Breast epithelium (tissue), 4 donors: ENCODE measurements at regions not wholly inside any gene's neighbourhood (a gene's known extent, or its start where the extent isn't known, plus 50 kb on each side); places are given as distances from the start of the nearest gene placed in this dataset.
A peak's percentile ranks its signal among the peaks of the same experiment; 100 is the strongest.

ENCODE experiments used
- DNase-seq, 2 donors: peaks; one replicate each; pipeline ENCODE4 v3.0.0-alpha.2; 2019; ENCODE audit warnings: low spot score in 2 of 2
- H3K27ac ChIP-seq, 2 donors: fragments of 200-600 bp; sonication (generic) in 1 of 2; one replicate each; pipeline ENCODE4 v1.5.1; 2016 to 2019; ENCODE audit warnings: mild to moderate bottlenecking in 1 of 2
- H3K27me3 ChIP-seq, 2 donors: fragments of 200-600 bp; sonication (generic) in 1 of 2; one replicate each; pipeline versions ENCODE4 v1.5.1 to v1.6.0; 2017 to 2019; ENCODE audit warnings: control low read depth in 1 of 2, mild to moderate bottlenecking in 1 of 2
- H3K36me3 ChIP-seq: fragments of 200-600 bp; one replicate; pipeline ENCODE4 v1.5.1; 2019
- H3K4me1 ChIP-seq, 2 donors: fragments of 200-600 bp; sonication (generic); one replicate each; pipeline ENCODE4 v1.5.1; 2016 to 2019; ENCODE audit warnings: control low read depth in 1 of 2
- H3K4me3 ChIP-seq, 3 donors: fragments of 200-600 bp; sonication (generic); 1 replicate in 2 of 3; 2 replicates in 1 of 3; pipeline ENCODE4 v1.5.1; 2016 to 2019; ENCODE audit warnings: mild to moderate bottlenecking in 3 of 3, moderate library complexity in 2 of 3
- H3K9me3 ChIP-seq, 2 donors: fragments of 200-600 bp; sonication (generic) in 1 of 2; one replicate each; pipeline ENCODE4 v1.5.1; 2016 to 2019; ENCODE audit warnings: control low read depth in 1 of 2
- CTCF ChIP-seq, 3 donors: fragments of 450-650 bp; IDR thresholded peaks; one replicate each; pipeline ENCODE4 v1.5.1; 2016 to 2017; ENCODE audit warnings: antibody characterized with exemption in 3 of 3, mild to moderate bottlenecking in 3 of 3, moderate library complexity in 3 of 3
- POLR2A ChIP-seq: fragments of 450-650 bp; IDR thresholded peaks from one replicate; pipeline ENCODE4 v1.6.1; 2016; ENCODE audit warnings: antibody characterized with exemption, mild to moderate bottlenecking, moderate library complexity
- POLR2AphosphoS5 ChIP-seq, 3 donors: sonication (generic); formaldehyde crosslinking; IDR thresholded peaks; one replicate each; pipeline ENCODE4 v1.6.1; 2017; ENCODE audit warnings: antibody characterized with exemption in 3 of 3
- intact Hi-C: fragments of 100-400 bp; cut with DNase I; formaldehyde crosslinking; loops from one replicate; pipeline ENCODE4 v1.15.1; 2023; ENCODE audit warnings: low total_unique reads

- H3K9me3 ChIP-seq, result no peaks in the 10 kb centered on the region
- TF ChIP-seq POLR2A, result no peak
- TF ChIP-seq POLR2AphosphoS5 (IDR thresholded peaks at IDR 0.05), result no peak
- TF ChIP-seq CTCF (IDR thresholded peaks at IDR 0.05), result no peak
- no peak for DNase-seq
- no peaks in the 10 kb centered on the region for H3K27me3 ChIP-seq
- peak overlapping the region; percentile 38 to 59 for H3K27ac ChIP-seq
- intact Hi-C loops, result no loop called here
- no peaks in the 10 kb centered on the region for H3K4me1 ChIP-seq
- H3K36me3 ChIP-seq, result no peaks in the 10 kb centered on the region
- H3K4me3 ChIP-seq, result no peak overlapping the region
Observed at GRCh38 chr4:112857461-112857860, 192.0 kb upstream of the ANK2 start.

GRCh38 chr4:112858751-112859150 lies 190.7 kb upstream of the ANK2 start:
- Histone ChIP-seq H3K36me3 (no peaks in the 10 kb centered on the region), H3K4me1 (no peaks in the 10 kb centered on the region)

GRCh38 chr4:112859456-112860184 lies 189.8 kb upstream of the ANK2 start:
- TF ChIP-seq POLR2A (no peak), CTCF (IDR thresholded peaks at IDR 0.05) (no peak), POLR2AphosphoS5 (IDR thresholded peaks at IDR 0.05) (no peak)
- Histone ChIP-seq H3K4me3 (no peak overlapping the region), H3K4me1 (no peaks in the 10 kb centered on the region), H3K36me3 (no peaks in the 10 kb centered on the region), H3K9me3 (no peaks in the 10 kb centered on the region), H3K27me3 (no peaks in the 10 kb centered on the region), H3K27ac (no peak overlapping the region)
- intact Hi-C loops, result no loop called here
- DNase-seq, result no peak

More at GRCh38 chr4:112858751-112859150, 190.7 kb upstream of the ANK2 start:
- intact Hi-C loops, result no loop called here
- H3K9me3 ChIP-seq, result no peaks in the 10 kb centered on the region
- H3K4me3 ChIP-seq, result no peak overlapping the region
- no peak for DNase-seq
- H3K27me3 ChIP-seq, result no peaks in the 10 kb centered on the region
- H3K27ac ChIP-seq, result no peak overlapping the region
- no peak for TF ChIP-seq CTCF (IDR thresholded peaks at IDR 0.05)

- DNase-seq, result no peak
- no peak overlapping the region for H3K4me3 ChIP-seq
- TF ChIP-seq POLR2A, result no peak
- H3K27me3 ChIP-seq, result no peaks in the 10 kb centered on the region
- H3K36me3 ChIP-seq, result no peaks in the 10 kb centered on the region
- H3K27ac ChIP-seq, result peak overlapping the region in 1 of 2 donors; percentile 4
- no peaks in the 10 kb centered on the region for H3K4me1 ChIP-seq
- intact Hi-C loops, result no loop called here
- H3K9me3 ChIP-seq, result no peaks in the 10 kb centered on the region
Observed at GRCh38 chr4:112860830-112861690, 188.4 kb upstream of the ANK2 start.

GRCh38 chr4:112861691-112862674 lies 187.5 kb upstream of the ANK2 start:
- H3K27me3 ChIP-seq, result no peaks in the 10 kb centered on the region
- H3K9me3 ChIP-seq, result no peaks in the 10 kb centered on the region
- intact Hi-C loops, result no loop called here
- no peak for DNase-seq
- no peak for TF ChIP-seq POLR2AphosphoS5 (IDR thresholded peaks at IDR 0.05)
- TF ChIP-seq CTCF (IDR thresholded peaks at IDR 0.05), result no peak
- no peak for TF ChIP-seq POLR2A
- H3K27ac ChIP-seq, result peak overlapping the region in 1 of 2 donors; percentile 4
- H3K36me3 ChIP-seq, result no peaks in the 10 kb centered on the region
- H3K4me3 ChIP-seq, result no peak overlapping the region
- no peaks in the 10 kb centered on the region for H3K4me1 ChIP-seq
